ENCODE measurements at regions not wholly inside any gene's neighbourhood (a gene's known extent, or its start where the extent isn't known, plus 50 kb on each side); places are given as distances from the start of the nearest gene placed in this dataset.
A peak's percentile ranks its signal among the peaks of the same experiment; 100 is the strongest.

GRCh38 chr1:165114022-165114888 is 242.3 kb downstream of the LMX1A start (continued):
- TF ChIP-seq HES1 (IDR thresholded peaks at IDR 0.05; ENCODE audit: low read depth) (no peak), PRPF4 (IDR thresholded peaks at IDR 0.05; ENCODE audit: insufficient read depth, low read depth, low read length, poor library complexity, severe bottlenecking) (no peak), NR0B1 (IDR thresholded peaks at IDR 0.05; ENCODE audit: partially characterized antibody) (no peak), DEAF1 (CRISPR knock-in tag; IDR thresholded peaks at IDR 0.05) (0 out of 2 replicates have a peak, but pooled peaks have one; percentile 14), CTCF (IDR thresholded peaks at IDR 0.05 in 2 of 3, conservative IDR thresholded peaks at IDR 0.05 in 1 of 3; ENCODE audit: insufficient read depth in 2 of 3, low read depth in 1 of 3, low read length in 3 of 3) (peak; percentile 57 to 78 (median 78); a peak in 5 of 6 replicates), NONO (IDR thresholded peaks at IDR 0.05; ENCODE audit: low read depth in 2 of 2, low read length in 1 of 2) (no peak), SRF (CRISPR knock-in tag; IDR thresholded peaks at IDR 0.05) (peak in 1 of 2 experiments; percentile 74; a peak in 1 of 4 replicates), RAD21 (CRISPR knock-in tag; conservative IDR thresholded peaks at IDR 0.05 in 1 of 2, IDR thresholded peaks at IDR 0.05 in 1 of 2) (peak; percentile 47 to 64), CEBPZ (IDR thresholded peaks at IDR 0.05; ENCODE audit: borderline replicate concordance, low read depth, low read length) (no peak), POLR2AphosphoS2 (IDR thresholded peaks at IDR 0.05; ENCODE audit: low read length) (no peak), ZBTB1 (CRISPR knock-in tag; IDR thresholded peaks at IDR 0.05; ENCODE audit: borderline replicate concordance, low read depth) (no peak)
